ENCODE measurements at regions not wholly inside any gene's neighbourhood (a gene's known extent, or its start where the extent isn't known, plus 50 kb on each side); places are given as distances from the start of the nearest gene placed in this dataset.
A peak's percentile ranks its signal among the peaks of the same experiment; 100 is the strongest.
"Not testable (repeated sequence)": the region's sequence is repeated elsewhere in the genome, so short reads cannot be mapped to it uniquely, and the experiment has no call there.

GRCh38 chr2:158866082-158866481 lies 71.0 kb downstream of the DAPL1 start:
- not testable (repeated sequence) for DNase-seq

GRCh38 chr2:158867531-158868191 lies 72.5 kb downstream of the DAPL1 start:
- DNase-seq: not testable (repeated sequence)

GRCh38 chr2:158868386-158868785 lies 73.3 kb downstream of the DAPL1 start:
- not testable (repeated sequence) for DNase-seq

- not testable (repeated sequence) for DNase-seq
These were observed 74.0 kb downstream of the DAPL1 start for GRCh38 chr2:158869122-158869521.

GRCh38 chr2:158869609-158870008 lies 74.5 kb downstream of the DAPL1 start:
- not testable (repeated sequence) for DNase-seq

GRCh38 chr2:158878003-158878402 lies 82.9 kb downstream of the DAPL1 start:
- no peak for DNase-seq

- DNase-seq: no peak
These were observed 84.2 kb downstream of the DAPL1 start for GRCh38 chr2:158879229-158879903.

- no peak for DNase-seq
These were observed 86.1 kb upstream of the TANC1 start for GRCh38 chr2:158882297-158882696.

GRCh38 chr2:158884552-158884951 lies 83.9 kb upstream of the TANC1 start:
- DNase-seq: not testable (repeated sequence)

- DNase-seq: not testable (repeated sequence)
These were observed 83.3 kb upstream of the TANC1 start for GRCh38 chr2:158885018-158885678.

- DNase-seq: peak; percentile 31
These were observed 82.8 kb upstream of the TANC1 start for GRCh38 chr2:158885679-158886050.

- no peak for DNase-seq
These were observed 79.1 kb upstream of the TANC1 start for GRCh38 chr2:158889135-158889853.

- DNase-seq: no peak
These were observed 78.0 kb upstream of the TANC1 start for GRCh38 chr2:158890296-158890905.

- no peak for DNase-seq
These were observed 75.4 kb upstream of the TANC1 start for GRCh38 chr2:158893026-158893425.

GRCh38 chr2:158893474-158893873 lies 75.0 kb upstream of the TANC1 start:
- DNase-seq: no peak

- DNase-seq: no peak
These were observed 74.4 kb upstream of the TANC1 start for GRCh38 chr2:158894078-158894477.

- DNase-seq: no peak
These were observed 73.9 kb upstream of the TANC1 start for GRCh38 chr2:158894572-158894971.

GRCh38 chr2:158900345-158900744 lies 68.1 kb upstream of the TANC1 start:
- no peak for DNase-seq

GRCh38 chr2:158902005-158902398 lies 66.4 kb upstream of the TANC1 start:
- no peak for DNase-seq

GRCh38 chr2:158903711-158904405 lies 64.6 kb upstream of the TANC1 start:
- no peak for DNase-seq

GRCh38 chr2:158904627-158905177 lies 63.7 kb upstream of the TANC1 start:
- DNase-seq: no peak

GRCh38 chr2:158905341-158905740 lies 63.1 kb upstream of the TANC1 start:
- no peak for DNase-seq

All from NCI-H510A (cell line).